Stimulated activated CD4-positive, alpha-beta T cell treated with anti-CD3 and anti-CD28 coated beads, Interleukin-15, amount 100 ng/mL, for 48 hours (primary cell): ENCODE measurements at regions not wholly inside any gene's neighbourhood (a gene's known extent, or its start where the extent isn't known, plus 50 kb on each side); places are given as distances from the start of the nearest gene placed in this dataset.
"Not testable (repeated sequence)": the region's sequence is repeated elsewhere in the genome, so short reads cannot be mapped to it uniquely, and the experiment has no call there.

Experiments used
- DNase-seq, 2 donors: peaks; one replicate each; pipeline ENCODE4 v3.0.0-alpha.2; 2020; ENCODE audit warnings: low read depth in 2 of 2

DNA sequence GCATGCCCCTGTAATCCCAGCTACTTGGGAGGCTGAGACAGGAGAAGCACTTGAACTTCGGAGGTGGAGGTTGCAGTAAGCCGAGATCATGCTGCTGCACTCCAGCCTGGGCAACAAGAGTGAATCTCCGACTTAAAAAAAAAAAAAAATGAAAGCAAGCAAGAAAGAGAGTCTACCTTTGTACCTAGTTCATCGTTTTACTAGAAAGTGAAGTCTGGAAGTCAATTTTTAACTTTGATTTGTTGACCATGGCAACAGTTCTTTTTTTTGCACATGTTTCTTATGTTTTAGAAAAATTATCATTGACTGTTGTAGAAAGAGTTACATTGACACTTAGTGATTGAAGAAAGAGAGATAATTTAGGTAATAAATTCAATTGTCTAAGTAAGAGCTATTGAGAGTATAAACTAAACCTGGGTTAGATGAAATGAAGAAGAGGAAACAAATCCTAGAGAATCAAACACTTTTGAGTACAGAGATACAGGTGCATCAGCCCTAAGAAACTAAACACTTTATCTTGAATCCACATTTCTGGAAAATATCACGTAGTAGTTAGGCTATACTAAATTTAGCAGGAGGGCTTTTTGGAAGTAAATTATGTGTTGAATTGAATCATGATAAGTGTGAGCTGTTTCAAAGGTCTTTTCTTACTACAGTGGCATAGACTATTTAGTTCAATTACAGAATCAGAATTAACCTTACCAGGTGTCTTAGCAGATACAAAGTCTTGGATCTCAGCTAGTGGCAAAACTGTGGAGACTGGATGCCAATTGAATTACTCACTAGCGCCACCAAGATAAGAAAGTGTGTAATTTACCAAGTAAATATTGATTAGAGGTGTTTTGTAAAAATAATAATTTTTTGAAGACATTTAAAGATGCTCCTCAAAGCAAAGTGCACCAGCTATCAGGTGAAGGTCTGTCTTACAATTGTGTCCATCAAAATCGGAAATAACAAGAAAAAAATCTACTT is 303.4 kb upstream of the NRXN1 start:
- no peak for DNase-seq

DNA sequence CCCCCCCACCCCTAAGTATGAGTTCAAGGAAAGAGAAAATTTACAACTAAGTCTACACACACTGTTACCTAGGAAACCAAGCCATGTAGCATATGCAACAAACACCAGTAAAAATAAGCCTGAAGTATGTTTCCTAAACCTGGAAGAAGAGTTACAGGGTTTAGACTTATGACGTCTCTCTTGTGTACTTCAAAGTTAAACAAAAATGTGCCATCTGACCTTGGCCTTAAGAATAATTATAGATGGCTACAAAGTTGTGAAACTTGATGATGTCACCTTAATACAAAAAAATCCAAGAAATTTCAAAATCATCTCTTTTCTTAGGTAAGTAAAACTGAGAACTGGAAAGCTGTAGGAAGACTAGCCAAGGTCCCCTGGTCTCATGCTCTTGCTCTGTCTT is 297.6 kb upstream of the NRXN1 start:
- DNase-seq, result no peak

DNA sequence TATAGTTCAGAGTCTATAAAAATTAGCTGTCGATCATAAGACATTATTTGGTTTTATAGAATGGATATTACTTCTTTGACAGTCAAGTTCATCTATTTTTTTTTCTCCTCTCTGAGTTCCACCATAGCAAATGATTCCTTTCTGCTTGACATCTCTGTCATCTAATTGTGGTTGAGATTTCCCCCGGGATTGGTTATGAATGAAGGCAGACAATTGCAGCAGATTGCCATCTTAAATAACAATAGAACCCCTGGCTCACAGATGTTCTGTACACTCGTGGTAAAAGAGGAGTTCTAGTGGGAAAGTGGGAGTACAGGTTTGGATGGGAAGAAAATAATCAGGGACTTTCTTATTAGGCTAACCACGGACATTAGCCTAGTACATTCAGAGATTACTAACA is 292.1 kb upstream of the NRXN1 start:
- no peak for DNase-seq

DNA sequence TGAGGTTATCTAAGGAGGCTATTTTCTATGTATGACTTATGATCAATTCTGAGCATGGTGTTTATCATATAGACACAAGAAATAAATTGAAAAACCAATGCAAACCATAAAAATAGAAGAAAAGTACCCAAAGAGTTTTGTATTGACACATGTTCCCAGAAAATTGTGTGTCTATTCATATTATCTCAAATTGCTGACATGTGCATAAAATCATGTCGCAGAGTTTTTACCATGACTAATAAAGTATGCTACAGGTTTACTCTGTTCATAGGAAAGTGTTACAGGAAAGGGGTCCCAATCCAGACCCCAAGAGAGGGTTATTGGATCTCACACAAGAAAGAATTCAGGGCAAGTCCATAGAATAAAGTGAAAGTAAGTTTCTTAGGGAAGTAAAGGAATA is 290.7 kb upstream of the NRXN1 start:
- no peak for DNase-seq

DNA sequence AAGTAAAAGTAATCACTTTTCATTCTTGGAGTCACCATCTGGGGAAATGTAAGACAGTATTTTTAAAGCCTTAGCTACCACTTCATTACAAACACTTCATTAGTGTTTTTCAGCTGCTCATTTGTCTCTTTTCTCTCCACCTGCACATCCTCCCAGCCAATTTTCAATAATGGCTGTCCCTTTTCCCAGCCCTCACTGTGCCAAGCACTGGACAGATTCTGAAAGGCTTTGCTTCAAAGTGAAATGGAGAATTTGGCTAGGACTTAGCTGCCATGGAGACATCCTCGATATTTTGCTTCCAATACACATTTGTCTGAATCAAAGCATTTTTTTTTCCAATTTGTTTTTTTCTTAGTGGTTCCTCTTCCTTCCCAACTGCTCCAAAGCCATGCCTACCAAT is 272.4 kb upstream of the NRXN1 start:
- DNase-seq, result no peak

DNA sequence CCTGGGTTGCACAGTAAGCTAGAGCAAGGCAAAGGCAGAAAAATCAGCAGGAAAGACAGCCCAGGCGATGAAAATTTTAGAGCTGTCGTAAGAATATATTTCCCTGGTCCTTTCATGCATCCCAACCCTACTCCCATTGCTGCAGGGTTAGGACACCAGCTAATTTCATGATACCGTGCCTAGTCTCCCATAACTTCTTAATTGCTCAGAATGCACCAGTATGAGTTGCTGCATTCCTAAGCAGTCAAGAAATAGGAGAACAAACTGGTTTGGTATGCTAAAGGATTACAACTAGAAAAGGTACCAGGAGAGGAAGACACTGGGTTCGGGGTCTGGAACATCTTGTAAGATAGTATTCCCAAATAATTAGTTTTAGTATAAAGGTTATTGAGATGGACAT is 269.4 kb upstream of the NRXN1 start:
- no peak for DNase-seq

DNA sequence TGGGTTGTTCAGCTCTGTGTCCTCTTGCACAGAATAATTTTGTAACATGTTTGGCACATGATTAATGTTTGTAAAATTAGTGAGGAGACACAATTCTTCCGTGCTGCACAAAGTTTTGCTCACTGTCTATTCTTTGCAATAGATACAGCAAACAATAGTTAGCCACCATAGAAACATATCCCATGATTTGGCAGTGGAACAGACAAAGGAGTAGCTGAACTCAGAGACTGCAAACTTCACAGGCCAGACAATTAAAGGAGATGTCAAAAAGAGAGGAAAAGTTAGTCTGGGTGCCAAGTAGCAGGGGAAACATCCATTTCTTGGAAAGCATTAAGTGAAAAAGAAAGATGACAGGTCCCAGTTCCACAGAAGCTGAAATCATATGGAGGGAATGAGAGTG is 267.4 kb upstream of the NRXN1 start:
- DNase-seq, result no peak

DNA sequence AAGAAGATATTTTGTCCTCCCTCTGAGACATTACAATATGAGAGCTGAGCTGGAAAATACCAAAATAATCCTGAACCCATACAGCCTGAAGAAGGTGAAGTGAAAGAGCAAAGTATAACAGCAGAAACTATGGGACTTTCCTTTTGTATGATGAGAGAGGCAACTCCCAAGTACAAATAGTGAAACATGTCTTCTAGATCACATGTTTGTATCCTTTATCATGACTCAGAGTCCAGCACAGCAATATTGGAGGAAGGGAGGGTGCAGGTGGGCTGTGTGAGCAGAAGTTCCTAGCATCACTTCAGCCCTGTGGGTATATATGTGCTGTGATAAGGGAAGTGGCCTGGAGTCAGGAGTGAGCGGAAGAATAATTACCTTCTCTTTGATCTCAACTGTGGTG is 265.6 kb upstream of the NRXN1 start:
- no peak for DNase-seq

DNA sequence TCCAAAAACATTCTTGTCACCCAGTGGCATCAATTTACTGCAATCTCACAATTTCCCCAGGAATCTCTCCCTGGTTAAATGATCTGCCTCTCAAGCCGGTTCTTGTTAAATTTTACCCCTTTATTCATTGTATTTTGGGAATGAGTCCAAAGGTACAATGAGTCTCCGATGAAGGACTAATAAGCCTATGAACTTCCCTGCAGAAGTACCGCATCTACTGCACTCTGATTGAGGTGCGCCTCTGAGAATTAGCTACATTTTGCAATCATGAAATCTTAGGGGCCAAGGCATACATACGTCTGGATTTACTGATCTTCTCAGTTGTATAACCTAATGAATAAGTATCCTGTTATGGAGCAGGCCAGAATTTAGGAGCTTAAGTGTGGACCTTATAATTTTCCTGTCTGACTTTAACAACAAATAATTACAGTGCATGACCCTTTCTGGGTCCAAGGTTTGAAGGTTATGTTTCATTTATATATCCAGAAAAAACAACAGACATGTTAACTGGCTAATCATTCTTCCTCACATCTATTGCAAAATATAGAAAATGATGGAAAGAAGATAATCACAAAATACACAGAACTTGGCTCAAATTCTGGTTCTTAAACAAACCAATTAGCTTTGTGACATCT is 261.8 kb upstream of the NRXN1 start:
- DNase-seq, result no peak

DNA sequence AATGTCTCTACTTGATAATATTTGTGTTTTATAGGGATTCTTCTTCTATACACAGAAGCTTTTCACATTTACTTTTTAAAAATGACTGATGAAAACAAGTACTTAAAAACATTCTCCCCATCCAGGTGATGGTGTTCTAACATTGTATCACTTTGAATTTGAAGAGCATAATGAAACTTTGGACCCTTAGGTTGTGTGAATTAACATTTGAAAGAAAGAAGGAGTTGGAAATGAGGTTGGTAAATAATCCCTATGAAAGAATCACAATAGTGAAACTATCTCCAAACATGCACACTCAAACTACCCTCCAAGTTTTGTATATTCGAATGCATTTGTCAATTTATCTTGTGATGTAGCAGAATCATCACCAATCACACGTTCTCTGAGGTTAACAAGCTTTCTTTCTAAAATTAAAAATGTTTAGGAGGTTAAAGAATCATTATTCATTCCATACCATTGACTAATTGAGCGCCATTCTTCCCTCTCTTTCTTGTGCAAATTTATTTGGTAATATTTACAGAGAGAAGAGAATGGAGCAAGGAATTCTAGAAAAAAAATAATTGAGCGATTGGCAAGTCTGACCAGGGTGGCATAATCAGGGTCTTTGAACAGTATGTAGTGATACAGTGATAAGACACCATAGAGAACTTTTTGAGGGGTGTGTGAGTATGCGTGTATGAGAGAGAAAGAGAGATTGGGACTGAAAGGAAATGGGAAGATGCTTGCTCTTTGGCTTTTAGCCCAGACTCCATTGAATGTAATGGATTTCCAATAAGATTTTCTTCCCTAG is 260.0 kb upstream of the NRXN1 start:
- no peak for DNase-seq

DNA sequence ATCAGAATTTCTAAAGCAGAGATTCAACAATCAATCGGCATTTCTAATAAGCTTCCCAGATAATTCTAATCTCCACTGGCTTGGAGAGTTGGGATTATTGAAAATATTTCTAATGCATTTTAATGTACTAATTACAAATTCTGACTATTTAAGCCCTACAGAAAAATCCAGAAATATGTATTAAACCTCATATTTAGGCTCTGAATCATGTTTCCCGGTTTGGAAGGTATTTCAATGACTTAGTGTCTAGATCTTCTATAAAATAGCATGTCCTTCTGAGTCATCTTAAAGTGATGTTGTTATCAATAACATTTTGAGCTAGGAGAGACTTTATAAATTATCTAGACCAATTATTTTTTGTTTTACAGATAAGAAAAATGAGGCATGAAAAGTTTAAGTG is 258.8 kb upstream of the NRXN1 start:
- no peak for DNase-seq

DNA sequence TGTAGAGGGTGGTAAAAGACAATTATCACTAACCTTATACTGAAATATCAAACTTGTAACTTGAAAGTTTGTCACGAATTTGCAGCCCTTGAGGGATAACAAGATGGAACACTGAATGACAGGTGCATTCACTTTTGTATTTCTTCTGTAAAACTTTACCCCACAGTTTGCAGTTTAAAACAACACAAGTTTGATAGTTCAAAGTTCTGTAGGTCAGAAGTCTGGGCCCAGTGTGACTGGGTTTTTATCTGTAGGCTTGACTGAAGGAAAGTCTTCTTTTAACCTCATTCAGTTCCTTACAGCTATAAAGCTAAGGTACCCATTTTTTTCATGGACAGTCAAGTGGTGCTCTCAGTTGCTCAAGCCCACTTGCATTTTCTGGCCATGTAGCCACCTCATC is 257.1 kb upstream of the NRXN1 start:
- no peak for DNase-seq

DNA sequence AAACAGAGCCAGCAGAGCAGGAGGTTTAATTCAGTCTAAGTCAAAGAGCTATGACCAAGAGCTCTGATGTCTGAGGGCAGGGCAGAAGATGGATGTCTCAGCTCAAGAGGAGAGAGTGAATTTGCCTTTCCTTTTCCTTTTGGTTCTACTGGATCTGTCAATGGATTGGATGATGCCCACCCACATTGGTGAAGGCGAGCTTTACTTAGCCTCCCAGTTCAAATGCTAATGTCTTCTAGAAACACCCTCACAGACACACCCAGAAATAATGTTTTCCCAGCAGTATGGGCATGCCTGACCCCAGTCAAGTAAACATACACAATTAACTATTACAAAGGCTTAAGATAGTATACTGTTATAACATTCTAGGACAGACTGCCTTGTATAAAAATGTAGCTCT is 236.3 kb upstream of the NRXN1 start:
- no peak for DNase-seq

DNA sequence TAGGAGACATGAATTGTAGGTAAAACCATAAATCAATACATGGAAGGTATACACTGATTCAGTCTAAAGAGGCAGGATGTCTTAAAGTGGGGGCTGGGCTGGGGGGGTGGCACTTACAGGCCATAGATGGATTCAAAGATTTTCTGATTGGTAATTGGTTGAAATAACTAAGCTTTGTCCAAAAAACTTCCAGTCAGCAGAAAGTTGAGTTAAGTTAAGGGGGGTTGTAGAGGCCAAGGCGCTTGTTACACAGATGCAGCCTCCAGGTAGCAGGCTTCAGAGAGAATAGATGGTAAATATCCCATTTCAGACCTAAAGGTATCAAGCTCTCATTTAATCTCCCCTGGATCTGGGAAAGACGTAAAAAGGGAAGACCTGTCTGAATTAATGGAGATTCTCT is 233.6 kb upstream of the NRXN1 start:
- no peak for DNase-seq

DNA sequence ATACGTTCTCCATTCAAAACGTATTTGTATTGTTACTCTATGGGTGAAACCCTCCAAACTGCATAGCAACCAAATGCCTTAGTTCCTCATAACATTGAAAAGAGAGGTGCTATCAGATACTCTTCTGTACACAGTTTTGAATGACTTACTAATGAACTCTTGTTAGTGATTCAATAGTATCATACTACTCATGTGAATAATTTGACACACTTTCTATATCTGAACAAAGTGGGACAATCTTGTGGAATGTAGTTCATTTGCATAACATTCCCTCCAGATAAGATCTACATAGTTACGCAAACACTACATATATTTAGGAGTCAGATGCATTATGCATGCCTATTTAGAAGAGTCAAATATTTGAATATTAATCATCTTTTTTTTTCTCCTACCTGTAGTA is 232.0 kb upstream of the NRXN1 start:
- DNase-seq, result no peak

DNA sequence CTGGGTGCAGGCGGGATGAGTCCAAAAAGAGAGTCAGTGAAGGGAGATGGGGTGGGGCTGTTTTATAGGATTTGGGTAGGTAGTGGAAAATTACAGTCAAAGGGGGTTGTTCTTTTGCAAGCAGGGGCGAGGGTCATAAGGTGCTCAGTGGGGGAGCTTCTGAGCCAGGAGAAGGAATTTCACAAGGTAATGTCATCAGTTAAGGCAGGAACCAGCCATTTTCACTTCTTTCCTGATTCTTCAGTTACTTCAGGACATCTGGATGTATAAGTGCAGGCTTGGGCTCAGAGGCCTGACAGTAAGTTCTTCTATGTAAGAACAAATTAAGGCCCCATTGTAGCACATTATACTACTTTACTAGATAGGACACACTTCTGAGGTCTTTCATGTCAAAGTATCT is 231.2 kb upstream of the NRXN1 start:
- DNase-seq, result not testable (repeated sequence)

DNA sequence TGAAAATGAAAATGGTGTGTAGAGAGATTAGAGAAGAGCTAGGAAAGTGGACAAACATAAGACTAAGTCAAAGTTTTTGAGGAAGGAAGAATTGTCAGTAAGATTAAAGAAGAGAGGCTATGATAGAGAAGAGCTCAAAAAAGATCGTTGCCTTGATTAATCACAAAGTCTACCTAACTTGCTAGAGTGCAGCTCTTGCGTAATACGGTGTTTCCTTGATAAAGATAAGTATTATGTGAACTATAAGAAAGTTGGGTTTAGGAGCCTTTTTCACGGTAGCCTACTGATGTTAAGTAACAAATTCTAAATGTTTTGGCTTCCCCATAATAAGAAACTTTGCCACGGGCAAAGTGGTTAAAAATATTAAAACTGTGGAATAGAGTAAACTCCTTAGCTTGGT is 226.4 kb upstream of the NRXN1 start:
- DNase-seq, result no peak

DNA sequence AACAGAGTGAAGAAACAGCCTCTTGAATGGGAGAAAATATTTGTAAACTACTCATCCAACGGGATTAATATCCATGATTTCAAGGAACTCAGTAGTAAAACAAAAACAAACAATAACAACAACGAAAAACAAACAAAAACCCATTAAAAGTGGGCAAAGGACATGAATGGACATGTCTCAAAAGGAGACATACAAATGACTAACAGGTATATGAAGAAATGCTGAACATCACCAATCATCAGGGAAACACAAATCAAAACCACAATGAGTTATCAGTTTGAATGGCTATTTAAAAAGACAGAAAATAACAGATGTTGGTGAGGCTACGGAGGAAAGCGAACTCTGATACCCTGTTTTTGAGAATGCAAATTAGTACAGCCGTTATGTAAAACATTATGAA is 224.8 kb upstream of the NRXN1 start:
- DNase-seq, result no peak

DNA sequence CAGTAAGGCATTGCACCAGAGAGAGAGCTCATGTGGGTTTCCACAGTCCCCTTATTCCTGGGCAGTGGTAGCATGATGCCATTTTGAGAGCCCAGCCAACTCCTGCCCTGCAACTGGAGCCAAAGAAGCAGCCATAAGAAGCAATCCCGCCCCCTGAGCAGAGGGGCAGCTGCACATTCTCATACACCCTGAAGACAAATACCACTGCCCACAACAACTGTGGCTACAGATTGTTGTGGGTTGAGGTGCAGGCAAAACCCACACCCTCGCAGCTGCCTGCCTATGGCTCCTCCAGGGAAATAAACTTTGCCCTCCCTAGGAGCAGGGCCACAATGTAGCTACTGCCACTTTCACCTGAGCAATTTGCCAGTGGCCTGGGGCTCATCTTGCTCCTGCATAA is 219.4 kb upstream of the NRXN1 start:
- no peak for DNase-seq

DNA sequence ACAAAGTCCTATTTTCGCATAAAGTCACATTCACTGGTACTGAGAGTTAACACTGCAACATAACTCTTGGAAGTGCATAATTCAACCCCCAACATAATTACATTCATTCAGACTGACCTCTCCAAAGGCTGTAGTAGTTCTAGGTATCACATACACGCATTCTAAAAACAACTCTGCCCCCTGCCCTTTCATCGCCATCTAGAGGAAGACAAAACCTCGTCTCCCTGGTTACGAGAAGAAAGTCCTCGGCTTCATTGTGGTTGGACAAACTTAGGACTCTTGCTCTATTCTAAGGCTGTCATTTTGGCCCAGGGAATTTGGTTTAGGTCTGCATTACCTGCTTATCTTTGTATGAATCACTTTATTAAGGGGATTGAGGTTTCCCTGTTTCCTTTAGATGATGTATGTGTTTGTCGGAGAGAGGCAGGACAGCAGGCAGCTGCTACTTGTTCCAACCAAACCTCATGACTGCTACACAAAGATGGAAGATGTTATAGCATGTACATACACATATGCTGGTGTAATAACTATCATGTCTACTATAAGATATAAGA is 215.4 kb upstream of the NRXN1 start:
- no peak for DNase-seq

DNA sequence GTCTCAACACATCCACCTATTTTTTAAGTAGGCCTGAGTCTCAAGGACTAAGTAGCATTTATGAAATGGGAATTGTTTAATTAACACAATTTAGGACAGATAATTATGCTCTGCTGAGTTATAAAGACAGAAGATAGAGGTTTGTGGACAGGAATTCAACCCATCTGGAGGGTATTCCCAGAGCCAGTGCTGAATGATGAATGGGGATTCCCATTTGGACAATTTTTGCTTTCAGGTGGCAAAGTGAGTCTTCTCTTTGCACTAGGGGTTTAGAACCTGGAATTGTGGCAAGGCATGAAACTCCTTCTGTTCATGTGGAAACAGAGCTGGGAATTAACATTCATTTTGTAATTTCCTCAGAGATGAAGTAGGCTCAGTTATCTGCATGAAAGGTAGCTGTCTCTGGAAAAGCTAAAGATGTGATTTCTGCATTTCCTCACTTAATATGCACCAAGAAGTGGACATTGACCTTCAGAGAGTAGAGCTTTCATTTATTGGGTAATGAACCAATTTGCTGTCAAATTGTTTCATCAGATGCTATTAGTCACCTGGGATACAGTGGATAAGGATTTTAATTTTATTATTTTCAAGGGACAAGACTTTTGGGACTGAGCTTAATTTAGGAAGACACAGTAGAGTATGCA is 212.1 kb upstream of the NRXN1 start:
- no peak for DNase-seq
